ENCODE measurements at regions not wholly inside any gene's neighbourhood (a gene's known extent, or its start where the extent isn't known, plus 50 kb on each side); places are given as distances from the start of the nearest gene placed in this dataset.

- BruUV-seq (replicated peaks): no TSS peak
- Histone ChIP-seq H2BK120ac (ENCODE audit: low read depth, low read length) (no peak overlapping the region), H2AK5ac (ENCODE audit: low read depth, low read length) (no peak overlapping the region), H4K20me1 (ENCODE audit: insufficient read depth, low read length) (no peaks in the 10 kb centered on the region), H3K27me3 (ENCODE audit: control insufficient read depth, insufficient read depth, low read length) (no peaks in the 10 kb centered on the region), H2AFZ (replicated peaks; ENCODE audit: low read length, poor library complexity) (no peak overlapping the region), H4K91ac (ENCODE audit: insufficient read depth, low read depth, low read length) (no peak overlapping the region), H3K18ac (ENCODE audit: low read depth, low read length) (no peak overlapping the region), H3K79me1 (ENCODE audit: low read depth in 1 of 2, low read length in 2 of 2) (no peaks in the 10 kb centered on the region), H3K36me3 (ENCODE audit: control insufficient read depth, insufficient read depth, low read length) (no peaks in the 10 kb centered on the region), H3K9me1 (ENCODE audit: insufficient read depth, low read length) (no peaks in the 10 kb centered on the region), H4K5ac (ENCODE audit: low read depth, low read length) (no peak overlapping the region), H3K9me3 (ENCODE audit: control insufficient read depth, insufficient read depth, low read length) (no peaks in the 10 kb centered on the region), H3K4me1 (ENCODE audit: control insufficient read depth, insufficient read depth, low read length) (peaks cover 2% of the 10 kb centered on the region; the same call in 1 of the 2 replicates), H3K4me3 (ENCODE audit: insufficient read depth, low read depth, low read length) (no peak overlapping the region), H3K14ac (replicated peaks; ENCODE audit: low read depth, low read length) (no peak overlapping the region), H4K8ac (ENCODE audit: low read depth in 2 of 2, low read length in 2 of 2) (no peak overlapping the region), H3K4me2 (ENCODE audit: low read depth, low read length) (no peak overlapping the region), H3K23ac (ENCODE audit: low read depth, low read length) (no peak overlapping the region), H3K27ac (ENCODE audit: insufficient read depth, low read length) (no peak overlapping the region), H2BK15ac (ENCODE audit: low read depth, low read length) (no peak overlapping the region), H3K56ac (ENCODE audit: extremely low read depth, insufficient read depth, low read length) (no peak overlapping the region), H2BK20ac (ENCODE audit: low read depth, low read length) (no peak overlapping the region), H3K9ac (ENCODE audit: low read depth, low read length) (no peak overlapping the region), H2AK9ac (replicated peaks; ENCODE audit: low read depth, low read length, poor library complexity) (no peak overlapping the region), H3K4ac (ENCODE audit: low read depth, low read length) (no peak overlapping the region), H2BK5ac (ENCODE audit: low read depth, low read length, poor library complexity, severe bottlenecking) (no peak overlapping the region)
- ATAC-seq (ENCODE audit: low read depth) (no peak), DNase-seq (no peak)
- in situ Hi-C loops (cut with MboI; ENCODE audit: low sequenced_read_pairs) (no loop called here), intact Hi-C loops (cut with micrococcal nuclease) (no loop called here), dilution Hi-C loops (cut with HindIII; ENCODE audit: low sequenced_read_pairs, unreplicated experiment) (no loop called here)
- POLR2A ChIA-PET (ENCODE audit: unreplicated experiment): no interaction called here
- no peak for TF ChIP-seq ELK1 (IDR thresholded peaks at IDR 0.05; ENCODE audit: borderline replicate concordance, low read depth, low read length)
- TF ChIP-seq CTCF (conservative IDR thresholded peaks at IDR 0.05; ENCODE audit: low read depth, low read length): no peak
- TF ChIP-seq USF2 (IDR thresholded peaks at IDR 0.05; ENCODE audit: low read depth, low read length): no peak
- no peak for TF ChIP-seq POLR2A (IDR thresholded peaks at IDR 0.05; ENCODE audit: low read depth, low read length)
- no peak for TF ChIP-seq BHLHE40 (IDR thresholded peaks at IDR 0.05; ENCODE audit: low read depth, low read length)
- no peak for TF ChIP-seq MAFK (IDR thresholded peaks at IDR 0.05; ENCODE audit: low read depth, low read length)
- TF ChIP-seq RAD21 (IDR thresholded peaks at IDR 0.05; ENCODE audit: low read length): no peak
- TF ChIP-seq CEBPB (IDR thresholded peaks at IDR 0.05; ENCODE audit: low read depth, low read length): no peak
- TF ChIP-seq CHD1 (IDR thresholded peaks at IDR 0.05; ENCODE audit: low read depth, low read length): no peak
- no peak for TF ChIP-seq RFX5 (IDR thresholded peaks at IDR 0.05; ENCODE audit: low read depth, low read length)
- TF ChIP-seq MAZ (IDR thresholded peaks at IDR 0.05; ENCODE audit: borderline replicate concordance, low read depth, low read length): no peak
- TF ChIP-seq RCOR1 (IDR thresholded peaks at IDR 0.05; ENCODE audit: insufficient replicate concordance, low read length): no peak
- TF ChIP-seq FOS (IDR thresholded peaks at IDR 0.05; ENCODE audit: low read depth, low read length): no peak
- TF ChIP-seq NFE2L2 (IDR thresholded peaks at IDR 0.05; ENCODE audit: low read depth, low read length): no peak
- CTCF ChIA-PET: no interaction called here
- WGBS, 2 experiments (ENCODE audit: extremely low coverage in 2 of 2, insufficient read length in 1 of 2): 100% methylated on average over 1 of the region's 1 CpG; no CpG with 5 or more reads in 1 of the 2 experiments
Observed at GRCh38 chr16:65279576-65279975, 157.7 kb upstream of the CDH11 start.
